Caco-2 (cell line): ENCODE measurements at regions not wholly inside any gene's neighbourhood (a gene's known extent, or its start where the extent isn't known, plus 50 kb on each side); places are given as distances from the start of the nearest gene placed in this dataset.

Experiments used
- BruUV-seq: library from RNA; stranded (reverse); fragments of 400-500 nt; replicated peaks from 2 replicates; lab custom pipeline; 2021; lab: Mats Ljungman, UMichigan
- CTCF ChIA-PET: fragments of 300-600 bp; sonication (Branson Sonifier 250); formaldehyde crosslinking; loops from one replicate; lab custom pipeline; 2022; ENCODE audit warnings: antibody characterized with exemption; lab: Charles Lee
- POLR2A ChIA-PET: fragments of 300-600 bp; sonication (Branson Sonifier 250); formaldehyde crosslinking; loops from one replicate; lab custom pipeline; 2022; ENCODE audit warnings: antibody characterized with exemption; lab: Charles Lee
- DNase-seq, 2 experiments: peaks; one replicate each; pipeline versions ENCODE4 v3.0.0 to v3.0.0-alpha.2; 2020 to 2022
- H3K27me3 ChIP-seq: replicated peaks from 2 replicates; pipeline ENCODE4 v1.6.0; 2011; ENCODE audit warnings: low read length; ENCODE audit not compliant: control insufficient read depth, insufficient read depth
- H3K36me3 ChIP-seq: 2 replicates; pipeline ENCODE4 v1.5.1; 2011; ENCODE audit warnings: low read length; ENCODE audit not compliant: control insufficient read depth, insufficient read depth
- H3K4me1 ChIP-seq: fragments of 250-450 bp; sonication (Bioruptor Pico); 2 replicates; pipeline ENCODE4 v1.5.1; 2020; ENCODE audit warnings: mild to moderate bottlenecking
- H3K4me3 ChIP-seq: 2 replicates; pipeline ENCODE4 v1.5.1; 2011; ENCODE audit warnings: low read depth, mild to moderate bottlenecking, control low read depth, low read length
- H3K9me3 ChIP-seq: fragments of 250-450 bp; sonication (Bioruptor Pico); 2 replicates; pipeline ENCODE4 v1.5.1; 2020; ENCODE audit warnings: mild to moderate bottlenecking, moderate library complexity
- H3K27ac Mint-ChIP-seq: one replicate; pipeline ENCODE4 v1.8.0; 2022; ENCODE audit warnings: mixed read lengths; ENCODE audit not compliant: unreplicated experiment
- H3K27me3 Mint-ChIP-seq: one replicate; pipeline ENCODE4 v1.8.0; 2022; ENCODE audit warnings: mixed read lengths; ENCODE audit not compliant: insufficient read depth, unreplicated experiment
- H3K36me3 Mint-ChIP-seq: one replicate; pipeline ENCODE4 v1.8.0; 2022; ENCODE audit warnings: mild to moderate bottlenecking, mixed read lengths; ENCODE audit not compliant: insufficient read depth, unreplicated experiment
- H3K4me1 Mint-ChIP-seq: one replicate; pipeline ENCODE4 v1.8.0; 2022; ENCODE audit warnings: low read depth, mixed read lengths; ENCODE audit not compliant: unreplicated experiment
- H3K4me3 Mint-ChIP-seq: one replicate; pipeline ENCODE4 v1.8.0; 2022; ENCODE audit warnings: mild to moderate bottlenecking, moderate library complexity, mixed read lengths; ENCODE audit not compliant: unreplicated experiment
- H3K9me3 Mint-ChIP-seq: one replicate; pipeline ENCODE4 v1.8.0; 2022; ENCODE audit warnings: mixed read lengths; ENCODE audit not compliant: unreplicated experiment
- intact Hi-C: fragments of 100-400 bp; cut with micrococcal nuclease; formaldehyde crosslinking; loops from one replicate; pipeline ENCODE4 v1.10.0; 2022; ENCODE audit not compliant: unreplicated experiment
- TF ChIP-seq, protein P1 (sequence below), 2 experiments: fragments of 200-600 bp in 1 of 2; IDR thresholded peaks; 1 replicate in 1 of 2; 2 replicates in 1 of 2; pipeline versions ENCODE4 v1.5.1 to v1.8.0; 2011 to 2022; ENCODE audit warnings: antibody characterized with exemption in 1 of 2, control low read depth in 1 of 2, inconsistent platforms in 1 of 2, low read depth in 1 of 2, low read length in 1 of 2, mild to moderate bottlenecking in 1 of 2, moderate library complexity in 1 of 2; ENCODE audit not compliant: insufficient read depth in 1 of 2, severe bottlenecking in 1 of 2, unreplicated experiment in 1 of 2

- no peak overlapping the region for H3K4me3 ChIP-seq
- no peaks in the 10 kb centered on the region for H3K36me3 Mint-ChIP-seq
- TF ChIP-seq, protein P1, sequence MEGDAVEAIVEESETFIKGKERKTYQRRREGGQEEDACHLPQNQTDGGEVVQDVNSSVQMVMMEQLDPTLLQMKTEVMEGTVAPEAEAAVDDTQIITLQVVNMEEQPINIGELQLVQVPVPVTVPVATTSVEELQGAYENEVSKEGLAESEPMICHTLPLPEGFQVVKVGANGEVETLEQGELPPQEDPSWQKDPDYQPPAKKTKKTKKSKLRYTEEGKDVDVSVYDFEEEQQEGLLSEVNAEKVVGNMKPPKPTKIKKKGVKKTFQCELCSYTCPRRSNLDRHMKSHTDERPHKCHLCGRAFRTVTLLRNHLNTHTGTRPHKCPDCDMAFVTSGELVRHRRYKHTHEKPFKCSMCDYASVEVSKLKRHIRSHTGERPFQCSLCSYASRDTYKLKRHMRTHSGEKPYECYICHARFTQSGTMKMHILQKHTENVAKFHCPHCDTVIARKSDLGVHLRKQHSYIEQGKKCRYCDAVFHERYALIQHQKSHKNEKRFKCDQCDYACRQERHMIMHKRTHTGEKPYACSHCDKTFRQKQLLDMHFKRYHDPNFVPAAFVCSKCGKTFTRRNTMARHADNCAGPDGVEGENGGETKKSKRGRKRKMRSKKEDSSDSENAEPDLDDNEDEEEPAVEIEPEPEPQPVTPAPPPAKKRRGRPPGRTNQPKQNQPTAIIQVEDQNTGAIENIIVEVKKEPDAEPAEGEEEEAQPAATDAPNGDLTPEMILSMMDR (IDR thresholded peaks at IDR 0.05; ENCODE audit: insufficient read depth in 1 of 2, low read depth in 1 of 2, low read length in 1 of 2, severe bottlenecking in 1 of 2, unreplicated experiment in 1 of 2): no peak
- ChIA-PET CTCF (interaction anchor here (2.4 kb wide), 1 partner anchor 27 kb away, joined by 6 read pairs; no protein-coding TSS in a partner anchor), POLR2A (no interaction called here)
- H3K9me3 ChIP-seq: no peaks in the 10 kb centered on the region
- no peak overlapping the region for H3K4me3 Mint-ChIP-seq
- intact Hi-C loops: no loop called here
- H3K27ac Mint-ChIP-seq: no peak overlapping the region
- no peaks in the 10 kb centered on the region for H3K4me1 ChIP-seq
- no peaks in the 10 kb centered on the region for H3K27me3 ChIP-seq
- no TSS peak for BruUV-seq
- H3K36me3 ChIP-seq: no peaks in the 10 kb centered on the region
- H3K4me1 Mint-ChIP-seq: no peaks in the 10 kb centered on the region
- no peaks in the 10 kb centered on the region for H3K9me3 Mint-ChIP-seq
- H3K27me3 Mint-ChIP-seq: no peaks in the 10 kb centered on the region
- no peak for DNase-seq
Observed at GRCh38 chr15:62334536-62334935, 169.5 kb upstream of the C2CD4B start.

DNA sequence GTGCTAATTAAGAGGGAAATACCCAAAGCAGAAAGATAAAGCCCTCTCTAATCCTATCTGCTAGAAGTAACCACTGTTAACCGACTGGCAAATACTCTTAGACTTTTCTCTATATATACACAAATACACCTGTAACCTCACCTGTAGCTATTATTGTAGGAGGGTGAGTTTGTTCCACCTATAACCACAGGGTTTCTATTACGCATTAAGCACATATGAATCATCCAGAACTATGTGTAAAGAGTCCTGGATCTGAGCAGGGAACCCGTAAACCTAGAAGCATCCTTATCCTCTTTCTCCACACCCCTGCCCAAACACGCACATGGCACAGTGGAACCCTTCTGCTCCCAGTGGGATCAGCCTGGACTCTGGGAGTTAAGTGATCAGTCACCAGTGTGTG lies 172.8 kb upstream of the C2CD4B start:
- ChIA-PET CTCF (no interaction called here), POLR2A (no interaction called here)
- H3K4me1 Mint-ChIP-seq: no peaks in the 10 kb centered on the region
- Histone ChIP-seq H3K36me3 (no peaks in the 10 kb centered on the region), H3K4me3 (no peak overlapping the region), H3K4me1 (no peaks in the 10 kb centered on the region), H3K27me3 (no peaks in the 10 kb centered on the region), H3K9me3 (no peaks in the 10 kb centered on the region)
- intact Hi-C loops: no loop called here
- H3K4me3 Mint-ChIP-seq: no peak overlapping the region
- no peak for DNase-seq
- TF ChIP-seq, protein P1 (IDR thresholded peaks at IDR 0.05; ENCODE audit: insufficient read depth in 1 of 2, low read depth in 1 of 2, low read length in 1 of 2, severe bottlenecking in 1 of 2, unreplicated experiment in 1 of 2): no peak
- BruUV-seq: no TSS peak
- no peaks in the 10 kb centered on the region for H3K36me3 Mint-ChIP-seq
- H3K27me3 Mint-ChIP-seq: no peaks in the 10 kb centered on the region
- H3K27ac Mint-ChIP-seq: no peak overlapping the region
- no peaks in the 10 kb centered on the region for H3K9me3 Mint-ChIP-seq

- intact Hi-C loops: no loop called here
- TF ChIP-seq, protein P1 (IDR thresholded peaks at IDR 0.05; ENCODE audit: insufficient read depth in 1 of 2, low read depth in 1 of 2, low read length in 1 of 2, severe bottlenecking in 1 of 2, unreplicated experiment in 1 of 2): no peak
Observed at GRCh38 chr15:62338497-62338896, 173.4 kb upstream of the C2CD4B start.

More at GRCh38 chr15:62338497-62338896, 173.4 kb upstream of the C2CD4B start:
- no peaks in the 10 kb centered on the region for H3K4me1 Mint-ChIP-seq
- H3K27ac Mint-ChIP-seq: no peak overlapping the region
- no peaks in the 10 kb centered on the region for H3K27me3 Mint-ChIP-seq
- H3K36me3 Mint-ChIP-seq: no peaks in the 10 kb centered on the region
- Histone ChIP-seq H3K9me3 (no peaks in the 10 kb centered on the region), H3K36me3 (no peaks in the 10 kb centered on the region), H3K4me3 (no peak overlapping the region), H3K4me1 (no peaks in the 10 kb centered on the region), H3K27me3 (no peaks in the 10 kb centered on the region)
- BruUV-seq: no TSS peak
- ChIA-PET POLR2A (no interaction called here), CTCF (no interaction called here)
- H3K9me3 Mint-ChIP-seq: no peaks in the 10 kb centered on the region
- no peak for DNase-seq
- H3K4me3 Mint-ChIP-seq: no peak overlapping the region
